ENCODE measurements at regions not wholly inside any gene's neighbourhood (a gene's known extent, or its start where the extent isn't known, plus 50 kb on each side); places are given as distances from the start of the nearest gene placed in this dataset.

GRCh38 chr2:146785101-146785500 lies 1059.7 kb upstream of the ACVR2A start:
- intact Hi-C loops (cut with DNase I): no loop called here
- no peak overlapping the region for H3K4me3 ChIP-seq
- H3K4me1 ChIP-seq: no peaks in the 10 kb centered on the region
- no peak for DNase-seq
- no peaks in the 10 kb centered on the region for H3K36me3 ChIP-seq (ENCODE audit: insufficient read depth in 1 of 2, low read depth in 1 of 2)
- H3K27ac ChIP-seq: no peak overlapping the region
- no peaks in the 10 kb centered on the region for H3K9me3 ChIP-seq
- H3K27me3 ChIP-seq (ENCODE audit: insufficient read depth in 3 of 3, low read length in 2 of 3): no peaks in the 10 kb centered on the region
- TF ChIP-seq, protein P1, sequence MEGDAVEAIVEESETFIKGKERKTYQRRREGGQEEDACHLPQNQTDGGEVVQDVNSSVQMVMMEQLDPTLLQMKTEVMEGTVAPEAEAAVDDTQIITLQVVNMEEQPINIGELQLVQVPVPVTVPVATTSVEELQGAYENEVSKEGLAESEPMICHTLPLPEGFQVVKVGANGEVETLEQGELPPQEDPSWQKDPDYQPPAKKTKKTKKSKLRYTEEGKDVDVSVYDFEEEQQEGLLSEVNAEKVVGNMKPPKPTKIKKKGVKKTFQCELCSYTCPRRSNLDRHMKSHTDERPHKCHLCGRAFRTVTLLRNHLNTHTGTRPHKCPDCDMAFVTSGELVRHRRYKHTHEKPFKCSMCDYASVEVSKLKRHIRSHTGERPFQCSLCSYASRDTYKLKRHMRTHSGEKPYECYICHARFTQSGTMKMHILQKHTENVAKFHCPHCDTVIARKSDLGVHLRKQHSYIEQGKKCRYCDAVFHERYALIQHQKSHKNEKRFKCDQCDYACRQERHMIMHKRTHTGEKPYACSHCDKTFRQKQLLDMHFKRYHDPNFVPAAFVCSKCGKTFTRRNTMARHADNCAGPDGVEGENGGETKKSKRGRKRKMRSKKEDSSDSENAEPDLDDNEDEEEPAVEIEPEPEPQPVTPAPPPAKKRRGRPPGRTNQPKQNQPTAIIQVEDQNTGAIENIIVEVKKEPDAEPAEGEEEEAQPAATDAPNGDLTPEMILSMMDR (IDR thresholded peaks at IDR 0.05): no peak
- no peak for ATAC-seq

GRCh38 chr2:146784602-146785001 lies 1060.2 kb upstream of the ACVR2A start:
- no peaks in the 10 kb centered on the region for H3K36me3 ChIP-seq (ENCODE audit: insufficient read depth in 1 of 2, low read depth in 1 of 2)
- no peaks in the 10 kb centered on the region for H3K27me3 ChIP-seq (ENCODE audit: insufficient read depth in 3 of 3, low read length in 2 of 3)
- ATAC-seq (no peak), DNase-seq (no peak)
- H3K9me3 ChIP-seq: no peaks in the 10 kb centered on the region
- 45 to 54% (median 45%) methylated on average over 4 of the region's 4 CpGs for WGBS, 3 donors
- no peak overlapping the region for H3K4me3 ChIP-seq
- H3K4me1 ChIP-seq: no peaks in the 10 kb centered on the region
- intact Hi-C loops (cut with DNase I): no loop called here
- TF ChIP-seq, protein P1 (IDR thresholded peaks at IDR 0.05): no peak
- no peak overlapping the region for H3K27ac ChIP-seq

DNA sequence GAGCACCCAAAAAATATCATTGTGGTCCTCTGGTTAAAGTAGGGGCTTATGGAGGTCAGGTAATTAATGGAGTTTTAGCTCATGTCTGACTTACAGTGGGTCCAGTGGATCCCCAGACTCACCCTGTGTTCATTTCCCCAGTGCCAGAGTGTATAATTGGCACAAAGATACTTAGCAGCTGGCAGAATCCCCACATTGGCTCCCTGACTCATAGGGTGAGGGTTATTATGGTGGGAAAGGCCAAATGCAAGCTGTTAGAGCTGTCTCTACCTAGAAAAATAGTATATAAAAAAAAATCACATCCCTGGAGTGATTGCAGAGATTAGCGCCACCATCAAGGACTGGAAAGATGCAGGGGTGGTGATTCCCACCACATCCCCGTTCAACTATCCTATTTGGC lies 1067.6 kb upstream of the ACVR2A start:
- TF ChIP-seq, protein P1 (IDR thresholded peaks at IDR 0.05): no peak
- no peak overlapping the region for H3K27ac ChIP-seq
- DNase-seq: no peak
- H3K4me1 ChIP-seq: no peaks in the 10 kb centered on the region
- H3K9me3 ChIP-seq: no peaks in the 10 kb centered on the region
- intact Hi-C loops (cut with DNase I): no loop called here
- no peak for ATAC-seq
- no peaks in the 10 kb centered on the region for H3K27me3 ChIP-seq (ENCODE audit: insufficient read depth in 3 of 3, low read length in 2 of 3)
- H3K4me3 ChIP-seq: no peak overlapping the region
- H3K36me3 ChIP-seq (ENCODE audit: insufficient read depth in 1 of 2, low read depth in 1 of 2): no peaks in the 10 kb centered on the region
- WGBS, 3 donors: 58 to 70% (median 64%) methylated on average over 2 of the region's 2 CpGs

DNA sequence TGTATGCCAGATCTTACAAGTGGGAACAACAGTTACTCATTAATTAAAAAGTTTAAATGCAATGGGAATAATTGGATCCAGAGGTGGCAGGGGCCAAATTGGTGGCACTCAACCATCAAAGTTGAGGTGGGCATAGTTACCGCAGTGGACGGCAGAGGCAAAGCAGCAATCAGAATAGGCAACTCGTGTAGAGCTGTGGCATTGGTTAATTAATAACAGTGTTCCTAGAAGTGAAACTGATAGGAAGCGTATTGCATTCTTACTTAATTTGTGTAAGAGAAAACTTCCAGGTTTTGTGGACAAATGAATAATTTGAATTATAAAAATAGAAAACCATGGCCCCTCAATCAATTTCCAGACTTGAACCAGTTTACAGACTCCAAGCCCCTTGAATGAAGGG lies 1068.2 kb upstream of the ACVR2A start:
- 92 to 95% (median 93%) methylated on average over 4 of the region's 4 CpGs for WGBS, 3 donors
- no peaks in the 10 kb centered on the region for H3K36me3 ChIP-seq (ENCODE audit: insufficient read depth in 1 of 2, low read depth in 1 of 2)
- DNase-seq (no peak), ATAC-seq (no peak)
- H3K27ac ChIP-seq: no peak overlapping the region
- no peaks in the 10 kb centered on the region for H3K9me3 ChIP-seq
- intact Hi-C loops (cut with DNase I): no loop called here
- no peaks in the 10 kb centered on the region for H3K27me3 ChIP-seq (ENCODE audit: insufficient read depth in 3 of 3, low read length in 2 of 3)
- H3K4me3 ChIP-seq: no peak overlapping the region
- no peaks in the 10 kb centered on the region for H3K4me1 ChIP-seq
- TF ChIP-seq, protein P1 (IDR thresholded peaks at IDR 0.05): no peak

DNA sequence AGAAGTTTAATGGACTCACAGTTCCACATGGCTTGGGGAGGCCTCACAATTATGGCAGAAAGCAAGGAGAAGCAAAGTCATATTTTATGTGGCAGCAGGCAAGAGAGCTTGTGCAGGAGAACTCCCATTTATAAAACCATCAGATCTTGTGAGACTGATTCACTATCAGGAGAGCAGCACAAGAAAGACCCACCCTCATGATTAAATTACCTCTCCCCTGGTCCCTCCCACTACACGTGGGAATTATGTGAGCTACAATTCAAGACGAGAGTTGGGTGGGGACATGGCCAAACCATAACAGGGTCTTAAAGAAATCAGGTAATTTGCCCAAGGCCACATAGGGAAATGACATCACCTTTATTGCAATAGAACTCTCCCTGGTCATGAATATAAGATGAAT lies 1073.3 kb upstream of the ACVR2A start:
- TF ChIP-seq, protein P1 (IDR thresholded peaks at IDR 0.05): no peak
- Histone ChIP-seq H3K27ac (no peak overlapping the region), H3K4me3 (no peak overlapping the region), H3K9me3 (no peaks in the 10 kb centered on the region), H3K36me3 (ENCODE audit: insufficient read depth in 1 of 2, low read depth in 1 of 2) (no peaks in the 10 kb centered on the region), H3K4me1 (no peaks in the 10 kb centered on the region), H3K27me3 (ENCODE audit: insufficient read depth in 3 of 3, low read length in 2 of 3) (no peaks in the 10 kb centered on the region)
- DNase-seq: no peak
- ATAC-seq: no peak
- 26 to 47% (median 33%) methylated on average over 2 of the region's 2 CpGs for WGBS, 3 donors
- intact Hi-C loops (cut with DNase I): no loop called here

All from psoas muscle (tissue), 7 donors.